GM23338 (cell line): ENCODE measurements at regions not wholly inside any gene's neighbourhood (a gene's known extent, or its start where the extent isn't known, plus 50 kb on each side); places are given as distances from the start of the nearest gene placed in this dataset.

Experiments
- CREB1 ChIP-seq: fragments of 250-450 bp; sonication (Bioruptor Pico); IDR thresholded peaks from 2 replicates; pipeline ENCODE4 v1.5.0; 2020; ENCODE audit warnings: low read depth, mild to moderate bottlenecking, moderate library complexity
- CTCF ChIP-seq, 2 experiments: fragments of 200-600 bp in 1 of 2; sonication (generic) in 1 of 2; conservative IDR thresholded peaks; 2 replicates each; pipeline versions ENCODE4 v1.5.1 to v1.6.1; 2016 to 2017; ENCODE audit warnings: antibody characterized with exemption in 2 of 2, low read depth in 2 of 2, mild to moderate bottlenecking in 2 of 2, moderate library complexity in 1 of 2
- EZH2 ChIP-seq: fragments of 200-600 bp; sonication (generic); IDR thresholded peaks from one replicate; pipeline ENCODE4 v1.8.0; 2017; ENCODE audit warnings: antibody characterized with exemption, mild to moderate bottlenecking, low read depth; ENCODE audit not compliant: unreplicated experiment
- POLR2AphosphoS5 ChIP-seq: IDR thresholded peaks from 2 replicates; pipeline ENCODE4 v1.6.1; 2016; ENCODE audit warnings: antibody characterized with exemption, low read depth
- REST ChIP-seq: IDR thresholded peaks from one replicate; pipeline ENCODE4 v1.6.1; 2018; ENCODE audit warnings: antibody characterized with exemption; ENCODE audit not compliant: unreplicated experiment
- STAT1 ChIP-seq: IDR thresholded peaks from one replicate; pipeline ENCODE4 v1.6.1; 2016; ENCODE audit warnings: antibody characterized with exemption; ENCODE audit not compliant: unreplicated experiment
- ZNF331 ChIP-seq: fragments of 250-450 bp; sonication (Bioruptor Pico); IDR thresholded peaks from 2 replicates; pipeline ENCODE4 v1.5.0; 2020; ENCODE audit warnings: low read depth, mild to moderate bottlenecking, moderate library complexity

GRCh38 chr2:2747797-2748301 lies 416.8 kb upstream of the MYT1L start:
- TF ChIP-seq POLR2AphosphoS5 (no peak), CTCF (conservative IDR thresholded peaks at IDR 0.05; ENCODE audit: low read depth in 2 of 2) (no peak), CREB1 (CRISPR knock-in tag) (no peak), EZH2 (no peak), STAT1 (no peak), REST (no peak), ZNF331 (CRISPR knock-in tag) (no peak)
